ENCODE measurements at regions not wholly inside any gene's neighbourhood (a gene's known extent, or its start where the extent isn't known, plus 50 kb on each side); places are given as distances from the start of the nearest gene placed in this dataset.

- no peak overlapping the region for H3K4me3 ChIP-seq (replicated peaks in 1 of 4; ENCODE audit: control extremely low read depth in 1 of 4, insufficient read depth in 1 of 4, low read depth in 3 of 4, low read length in 4 of 4)
- no peak overlapping the region for H3K27ac ChIP-seq (ENCODE audit: insufficient read depth, low read length)
- no peak overlapping the region for H3K4me2 ChIP-seq (ENCODE audit: extremely low read depth, insufficient read depth, low read length)
- no peak overlapping the region for H3K9ac ChIP-seq (ENCODE audit: insufficient read depth, low read length)
- no peaks in the 10 kb centered on the region for H3K27me3 ChIP-seq (ENCODE audit: control insufficient read depth, insufficient read depth, low read length)
- no peaks in the 10 kb centered on the region for H3K79me2 ChIP-seq (ENCODE audit: control insufficient read depth, insufficient read depth, low read length)
- no peaks in the 10 kb centered on the region for H4K20me1 ChIP-seq (ENCODE audit: control insufficient read depth, extremely low read depth, insufficient read depth, low read length)
- no peaks in the 10 kb centered on the region for H3K4me1 ChIP-seq (ENCODE audit: control insufficient read depth, extremely low read depth, insufficient read depth, low read length)
- no peaks in the 10 kb centered on the region for H3K36me3 ChIP-seq (ENCODE audit: control insufficient read depth, insufficient read depth, low read length)
- H2AFZ ChIP-seq (ENCODE audit: low read length): no peak overlapping the region
- TF ChIP-seq CTCF (conservative IDR thresholded peaks at IDR 0.05 in 1 of 2, IDR thresholded peaks at IDR 0.05 in 1 of 2; ENCODE audit: low read depth in 1 of 2, low read length in 2 of 2) (no peak), EZH2 (IDR thresholded peaks at IDR 0.05; ENCODE audit: low read length, missing control alignments) (no peak)
- no peaks in the 10 kb centered on the region for H3K9me3 ChIP-seq (ENCODE audit: control insufficient read depth, insufficient read depth, low read depth, low read length)
- no peak for DNase-seq (ENCODE audit: low read depth in 2 of 2)
Measured at GRCh38 chr2:10185755-10186154, 63.2 kb downstream of the RRM2 start.

- no peak overlapping the region for H2AFZ ChIP-seq (ENCODE audit: low read length)
- H3K4me3 ChIP-seq (replicated peaks in 1 of 4; ENCODE audit: control extremely low read depth in 1 of 4, insufficient read depth in 1 of 4, low read depth in 3 of 4, low read length in 4 of 4): no peak overlapping the region
- no peaks in the 10 kb centered on the region for H4K20me1 ChIP-seq (ENCODE audit: control insufficient read depth, extremely low read depth, insufficient read depth, low read length)
- H3K79me2 ChIP-seq (ENCODE audit: control insufficient read depth, insufficient read depth, low read length): no peaks in the 10 kb centered on the region
- no peaks in the 10 kb centered on the region for H3K9me3 ChIP-seq (ENCODE audit: control insufficient read depth, insufficient read depth, low read depth, low read length)
- no peak for DNase-seq (ENCODE audit: low read depth in 2 of 2)
- no peak overlapping the region for H3K27ac ChIP-seq (ENCODE audit: insufficient read depth, low read length)
- no peak overlapping the region for H3K4me2 ChIP-seq (ENCODE audit: extremely low read depth, insufficient read depth, low read length)
- TF ChIP-seq EZH2 (IDR thresholded peaks at IDR 0.05; ENCODE audit: low read length, missing control alignments) (no peak), CTCF (conservative IDR thresholded peaks at IDR 0.05 in 1 of 2, IDR thresholded peaks at IDR 0.05 in 1 of 2; ENCODE audit: low read depth in 1 of 2, low read length in 2 of 2) (no peak)
- no peaks in the 10 kb centered on the region for H3K27me3 ChIP-seq (ENCODE audit: control insufficient read depth, insufficient read depth, low read length)
- H3K36me3 ChIP-seq (ENCODE audit: control insufficient read depth, insufficient read depth, low read length): no peaks in the 10 kb centered on the region
- no peaks in the 10 kb centered on the region for H3K4me1 ChIP-seq (ENCODE audit: control insufficient read depth, extremely low read depth, insufficient read depth, low read length)
- H3K9ac ChIP-seq (ENCODE audit: insufficient read depth, low read length): no peak overlapping the region
Measured at GRCh38 chr2:10186868-10187535, 64.5 kb downstream of the RRM2 start.

GRCh38 chr2:10187661-10188060 is 65.1 kb downstream of the RRM2 start:
- H3K9ac ChIP-seq (ENCODE audit: insufficient read depth, low read length): no peak overlapping the region

More at GRCh38 chr2:10187661-10188060, 65.1 kb downstream of the RRM2 start:
- no peaks in the 10 kb centered on the region for H3K27me3 ChIP-seq (ENCODE audit: control insufficient read depth, insufficient read depth, low read length)
- H3K27ac ChIP-seq (ENCODE audit: insufficient read depth, low read length): no peak overlapping the region
- TF ChIP-seq EZH2 (IDR thresholded peaks at IDR 0.05; ENCODE audit: low read length, missing control alignments): no peak
- TF ChIP-seq CTCF (conservative IDR thresholded peaks at IDR 0.05 in 1 of 2, IDR thresholded peaks at IDR 0.05 in 1 of 2; ENCODE audit: low read depth in 1 of 2, low read length in 2 of 2): no peak
- H2AFZ ChIP-seq (ENCODE audit: low read length): no peak overlapping the region
- no peak overlapping the region for H3K4me2 ChIP-seq (ENCODE audit: extremely low read depth, insufficient read depth, low read length)
- H4K20me1 ChIP-seq (ENCODE audit: control insufficient read depth, extremely low read depth, insufficient read depth, low read length): no peaks in the 10 kb centered on the region
- no peaks in the 10 kb centered on the region for H3K9me3 ChIP-seq (ENCODE audit: control insufficient read depth, insufficient read depth, low read depth, low read length)
- H3K4me3 ChIP-seq (replicated peaks in 1 of 4; ENCODE audit: control extremely low read depth in 1 of 4, insufficient read depth in 1 of 4, low read depth in 3 of 4, low read length in 4 of 4): no peak overlapping the region
- H3K4me1 ChIP-seq (ENCODE audit: control insufficient read depth, extremely low read depth, insufficient read depth, low read length): no peaks in the 10 kb centered on the region
- DNase-seq (ENCODE audit: low read depth in 2 of 2): no peak
- no peaks in the 10 kb centered on the region for H3K79me2 ChIP-seq (ENCODE audit: control insufficient read depth, insufficient read depth, low read length)
- H3K36me3 ChIP-seq (ENCODE audit: control insufficient read depth, insufficient read depth, low read length): no peaks in the 10 kb centered on the region
